ENCODE measurements at regions not wholly inside any gene's neighbourhood (a gene's known extent, or its start where the extent isn't known, plus 50 kb on each side); places are given as distances from the start of the nearest gene placed in this dataset.

- no peak for ATAC-seq
These were observed 116.1 kb downstream of the PSMG1 start for GRCh38 chr21:39066829-39067780.

GRCh38 chr21:39065917-39066316, 117.3 kb downstream of the PSMG1 start:
- TF ChIP-seq, protein P1, sequence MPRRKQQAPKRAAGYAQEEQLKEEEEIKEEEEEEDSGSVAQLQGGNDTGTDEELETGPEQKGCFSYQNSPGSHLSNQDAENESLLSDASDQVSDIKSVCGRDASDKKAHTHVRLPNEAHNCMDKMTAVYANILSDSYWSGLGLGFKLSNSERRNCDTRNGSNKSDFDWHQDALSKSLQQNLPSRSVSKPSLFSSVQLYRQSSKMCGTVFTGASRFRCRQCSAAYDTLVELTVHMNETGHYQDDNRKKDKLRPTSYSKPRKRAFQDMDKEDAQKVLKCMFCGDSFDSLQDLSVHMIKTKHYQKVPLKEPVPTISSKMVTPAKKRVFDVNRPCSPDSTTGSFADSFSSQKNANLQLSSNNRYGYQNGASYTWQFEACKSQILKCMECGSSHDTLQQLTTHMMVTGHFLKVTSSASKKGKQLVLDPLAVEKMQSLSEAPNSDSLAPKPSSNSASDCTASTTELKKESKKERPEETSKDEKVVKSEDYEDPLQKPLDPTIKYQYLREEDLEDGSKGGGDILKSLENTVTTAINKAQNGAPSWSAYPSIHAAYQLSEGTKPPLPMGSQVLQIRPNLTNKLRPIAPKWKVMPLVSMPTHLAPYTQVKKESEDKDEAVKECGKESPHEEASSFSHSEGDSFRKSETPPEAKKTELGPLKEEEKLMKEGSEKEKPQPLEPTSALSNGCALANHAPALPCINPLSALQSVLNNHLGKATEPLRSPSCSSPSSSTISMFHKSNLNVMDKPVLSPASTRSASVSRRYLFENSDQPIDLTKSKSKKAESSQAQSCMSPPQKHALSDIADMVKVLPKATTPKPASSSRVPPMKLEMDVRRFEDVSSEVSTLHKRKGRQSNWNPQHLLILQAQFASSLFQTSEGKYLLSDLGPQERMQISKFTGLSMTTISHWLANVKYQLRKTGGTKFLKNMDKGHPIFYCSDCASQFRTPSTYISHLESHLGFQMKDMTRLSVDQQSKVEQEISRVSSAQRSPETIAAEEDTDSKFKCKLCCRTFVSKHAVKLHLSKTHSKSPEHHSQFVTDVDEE (CRISPR knock-in tag; IDR thresholded peaks at IDR 0.05): no peak
- TF ChIP-seq, protein P2, sequence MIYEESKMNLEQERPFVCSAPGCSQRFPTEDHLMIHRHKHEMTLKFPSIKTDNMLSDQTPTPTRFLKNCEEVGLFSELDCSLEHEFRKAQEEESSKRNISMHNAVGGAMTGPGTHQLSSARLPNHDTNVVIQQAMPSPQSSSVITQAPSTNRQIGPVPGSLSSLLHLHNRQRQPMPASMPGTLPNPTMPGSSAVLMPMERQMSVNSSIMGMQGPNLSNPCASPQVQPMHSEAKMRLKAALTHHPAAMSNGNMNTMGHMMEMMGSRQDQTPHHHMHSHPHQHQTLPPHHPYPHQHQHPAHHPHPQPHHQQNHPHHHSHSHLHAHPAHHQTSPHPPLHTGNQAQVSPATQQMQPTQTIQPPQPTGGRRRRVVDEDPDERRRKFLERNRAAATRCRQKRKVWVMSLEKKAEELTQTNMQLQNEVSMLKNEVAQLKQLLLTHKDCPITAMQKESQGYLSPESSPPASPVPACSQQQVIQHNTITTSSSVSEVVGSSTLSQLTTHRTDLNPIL (CRISPR knock-in tag; IDR thresholded peaks at IDR 0.05; ENCODE audit: low read depth): no peak
- TF ChIP-seq BACH2 (CRISPR knock-in tag; IDR thresholded peaks at IDR 0.05; ENCODE audit: borderline replicate concordance): no peak
- TF ChIP-seq CSDC2 (CRISPR knock-in tag; IDR thresholded peaks at IDR 0.05): no peak
- no peak for TF ChIP-seq PATZ1 (CRISPR knock-in tag; IDR thresholded peaks at IDR 0.05; ENCODE audit: borderline replicate concordance)
- TF ChIP-seq SNAI2 (CRISPR knock-in tag; IDR thresholded peaks at IDR 0.05): no peak
- TF ChIP-seq GLIS3 (CRISPR knock-in tag; IDR thresholded peaks at IDR 0.05): no peak
- no peak for TF ChIP-seq TOX (CRISPR knock-in tag; IDR thresholded peaks at IDR 0.05; ENCODE audit: borderline replicate concordance)
- TF ChIP-seq RARB (CRISPR knock-in tag; IDR thresholded peaks at IDR 0.05): no peak
- no peak for TF ChIP-seq ZNF70 (CRISPR knock-in tag; IDR thresholded peaks at IDR 0.05)
- no peak for TF ChIP-seq OSR1 (CRISPR knock-in tag; IDR thresholded peaks at IDR 0.05)
- no peak for TF ChIP-seq ESRRG (CRISPR knock-in tag; IDR thresholded peaks at IDR 0.05)
- TF ChIP-seq, protein P3, sequence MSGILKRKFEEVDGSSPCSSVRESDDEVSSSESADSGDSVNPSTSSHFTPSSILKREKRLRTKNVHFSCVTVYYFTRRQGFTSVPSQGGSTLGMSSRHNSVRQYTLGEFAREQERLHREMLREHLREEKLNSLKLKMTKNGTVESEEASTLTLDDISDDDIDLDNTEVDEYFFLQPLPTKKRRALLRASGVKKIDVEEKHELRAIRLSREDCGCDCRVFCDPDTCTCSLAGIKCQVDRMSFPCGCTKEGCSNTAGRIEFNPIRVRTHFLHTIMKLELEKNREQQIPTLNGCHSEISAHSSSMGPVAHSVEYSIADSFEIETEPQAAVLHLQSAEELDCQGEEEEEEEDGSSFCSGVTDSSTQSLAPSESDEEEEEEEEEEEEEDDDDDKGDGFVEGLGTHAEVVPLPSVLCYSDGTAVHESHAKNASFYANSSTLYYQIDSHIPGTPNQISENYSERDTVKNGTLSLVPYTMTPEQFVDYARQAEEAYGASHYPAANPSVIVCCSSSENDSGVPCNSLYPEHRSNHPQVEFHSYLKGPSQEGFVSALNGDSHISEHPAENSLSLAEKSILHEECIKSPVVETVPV (CRISPR knock-in tag; IDR thresholded peaks at IDR 0.05): no peak
- TF ChIP-seq ARNTL (CRISPR knock-in tag; IDR thresholded peaks at IDR 0.05; ENCODE audit: borderline replicate concordance, low read depth): no peak
- no peak for TF ChIP-seq ISL1 (CRISPR knock-in tag; IDR thresholded peaks at IDR 0.05)
- TF ChIP-seq, protein P4, sequence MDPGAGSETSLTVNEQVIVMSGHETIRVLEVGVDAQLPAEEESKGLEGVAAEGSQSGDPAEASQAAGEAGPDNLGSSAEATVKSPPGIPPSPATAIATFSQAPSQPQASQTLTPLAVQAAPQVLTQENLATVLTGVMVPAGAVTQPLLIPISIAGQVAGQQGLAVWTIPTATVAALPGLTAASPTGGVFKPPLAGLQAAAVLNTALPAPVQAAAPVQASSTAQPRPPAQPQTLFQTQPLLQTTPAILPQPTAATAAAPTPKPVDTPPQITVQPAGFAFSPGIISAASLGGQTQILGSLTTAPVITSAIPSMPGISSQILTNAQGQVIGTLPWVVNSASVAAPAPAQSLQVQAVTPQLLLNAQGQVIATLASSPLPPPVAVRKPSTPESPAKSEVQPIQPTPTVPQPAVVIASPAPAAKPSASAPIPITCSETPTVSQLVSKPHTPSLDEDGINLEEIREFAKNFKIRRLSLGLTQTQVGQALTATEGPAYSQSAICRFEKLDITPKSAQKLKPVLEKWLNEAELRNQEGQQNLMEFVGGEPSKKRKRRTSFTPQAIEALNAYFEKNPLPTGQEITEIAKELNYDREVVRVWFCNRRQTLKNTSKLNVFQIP (CRISPR knock-in tag; IDR thresholded peaks at IDR 0.05; ENCODE audit: borderline replicate concordance, low read depth): no peak
- no peak for TF ChIP-seq ZFP30 (CRISPR knock-in tag; IDR thresholded peaks at IDR 0.05)
- no peak for TF ChIP-seq ZC3H10 (CRISPR knock-in tag; IDR thresholded peaks at IDR 0.05)
- TF ChIP-seq PPARA (CRISPR knock-in tag; IDR thresholded peaks at IDR 0.05; ENCODE audit: borderline replicate concordance): no peak

More at GRCh38 chr21:39066829-39067780, 116.1 kb downstream of the PSMG1 start:
- TF ChIP-seq PPARA (CRISPR knock-in tag; IDR thresholded peaks at IDR 0.05; ENCODE audit: borderline replicate concordance) (no peak), GLIS3 (CRISPR knock-in tag; IDR thresholded peaks at IDR 0.05) (no peak), ZFP30 (CRISPR knock-in tag; IDR thresholded peaks at IDR 0.05) (no peak), BACH2 (CRISPR knock-in tag; IDR thresholded peaks at IDR 0.05; ENCODE audit: borderline replicate concordance) (no peak), ZNF8 (CRISPR knock-in tag; IDR thresholded peaks at IDR 0.05) (no peak), ZFP3 (CRISPR knock-in tag; IDR thresholded peaks at IDR 0.05) (no peak), ZNF70 (CRISPR knock-in tag; IDR thresholded peaks at IDR 0.05) (no peak), ISL1 (CRISPR knock-in tag; IDR thresholded peaks at IDR 0.05) (no peak), SNAI2 (CRISPR knock-in tag; IDR thresholded peaks at IDR 0.05) (no peak), OSR1 (CRISPR knock-in tag; IDR thresholded peaks at IDR 0.05) (no peak), ZC3H10 (CRISPR knock-in tag; IDR thresholded peaks at IDR 0.05) (no peak), RARB (CRISPR knock-in tag; IDR thresholded peaks at IDR 0.05) (no peak), TCF4 (CRISPR knock-in tag; IDR thresholded peaks at IDR 0.05; ENCODE audit: borderline replicate concordance) (no peak), CSDC2 (CRISPR knock-in tag; IDR thresholded peaks at IDR 0.05) (no peak)
- TF ChIP-seq, protein P2 (CRISPR knock-in tag; IDR thresholded peaks at IDR 0.05; ENCODE audit: low read depth): no peak
- TF ChIP-seq, protein P1 (CRISPR knock-in tag; IDR thresholded peaks at IDR 0.05): no peak

More at GRCh38 chr21:39065917-39066316, 117.3 kb downstream of the PSMG1 start:
- no peak for ATAC-seq
